ENCODE measurements at regions not wholly inside any gene's neighbourhood (a gene's known extent, or its start where the extent isn't known, plus 50 kb on each side); places are given as distances from the start of the nearest gene placed in this dataset.

DNA sequence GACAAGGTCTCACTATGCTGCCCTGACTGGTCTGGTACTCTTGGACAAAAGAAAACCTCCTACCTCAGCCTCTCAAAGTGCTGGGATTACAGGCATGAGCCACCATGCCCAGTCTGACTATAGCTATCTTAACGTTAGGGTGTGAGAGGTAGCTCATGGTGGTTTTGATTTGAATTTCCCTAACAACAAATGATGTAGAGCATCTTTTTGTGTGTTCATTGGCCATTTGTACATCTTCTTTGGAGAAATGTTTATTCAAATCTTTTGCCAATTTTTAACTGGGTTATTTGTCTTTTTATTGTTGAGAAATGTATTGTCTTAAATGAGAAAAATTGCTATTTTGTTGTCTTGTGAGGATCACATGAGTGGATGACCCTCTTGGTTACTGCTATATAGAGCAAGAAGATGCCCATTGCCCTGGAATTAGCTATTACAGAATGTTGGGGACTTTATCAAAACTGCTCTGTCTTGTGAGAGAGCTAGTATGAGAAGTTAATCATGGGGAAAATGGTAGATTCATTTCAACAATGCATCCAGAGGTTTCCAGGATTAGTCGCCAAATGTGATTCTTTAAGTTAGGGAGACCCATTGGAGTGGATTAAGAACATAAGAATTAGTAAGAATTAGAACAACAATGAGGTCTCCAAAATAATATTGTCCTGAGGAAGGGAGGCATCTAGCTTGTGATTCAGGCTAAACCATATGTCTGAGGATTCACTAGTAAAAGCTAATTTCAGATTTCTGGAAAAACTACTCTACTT, 124.3 kb upstream of the MOCS2 start:
- TF ChIP-seq, protein P1, sequence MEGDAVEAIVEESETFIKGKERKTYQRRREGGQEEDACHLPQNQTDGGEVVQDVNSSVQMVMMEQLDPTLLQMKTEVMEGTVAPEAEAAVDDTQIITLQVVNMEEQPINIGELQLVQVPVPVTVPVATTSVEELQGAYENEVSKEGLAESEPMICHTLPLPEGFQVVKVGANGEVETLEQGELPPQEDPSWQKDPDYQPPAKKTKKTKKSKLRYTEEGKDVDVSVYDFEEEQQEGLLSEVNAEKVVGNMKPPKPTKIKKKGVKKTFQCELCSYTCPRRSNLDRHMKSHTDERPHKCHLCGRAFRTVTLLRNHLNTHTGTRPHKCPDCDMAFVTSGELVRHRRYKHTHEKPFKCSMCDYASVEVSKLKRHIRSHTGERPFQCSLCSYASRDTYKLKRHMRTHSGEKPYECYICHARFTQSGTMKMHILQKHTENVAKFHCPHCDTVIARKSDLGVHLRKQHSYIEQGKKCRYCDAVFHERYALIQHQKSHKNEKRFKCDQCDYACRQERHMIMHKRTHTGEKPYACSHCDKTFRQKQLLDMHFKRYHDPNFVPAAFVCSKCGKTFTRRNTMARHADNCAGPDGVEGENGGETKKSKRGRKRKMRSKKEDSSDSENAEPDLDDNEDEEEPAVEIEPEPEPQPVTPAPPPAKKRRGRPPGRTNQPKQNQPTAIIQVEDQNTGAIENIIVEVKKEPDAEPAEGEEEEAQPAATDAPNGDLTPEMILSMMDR (IDR thresholded peaks at IDR 0.05) = no peak
- no peak for TF ChIP-seq POLR2A (IDR thresholded peaks at IDR 0.05)
